ENCODE measurements at regions not wholly inside any gene's neighbourhood (a gene's known extent, or its start where the extent isn't known, plus 50 kb on each side); places are given as distances from the start of the nearest gene placed in this dataset.

GRCh38 chr11:13902523-13902922 lies 60.0 kb upstream of the SPON1 start:
- TF ChIP-seq MAX (IDR thresholded peaks at IDR 0.05) (no peak), TAF1 (IDR thresholded peaks at IDR 0.05; ENCODE audit: low read depth) (no peak), ZBTB7A (IDR thresholded peaks at IDR 0.05; ENCODE audit: low read depth) (no peak), USF1 (IDR thresholded peaks at IDR 0.05) (no peak), NFIC (IDR thresholded peaks at IDR 0.05) (no peak)
